CD1c-positive myeloid dendritic cell (primary cell): ENCODE measurements at regions not wholly inside any gene's neighbourhood (a gene's known extent, or its start where the extent isn't known, plus 50 kb on each side); places are given as distances from the start of the nearest gene placed in this dataset.

Experiments
- DNase-seq: peaks from one replicate; pipeline ENCODE4 v3.0.0-alpha.2; 2016; ENCODE audit errors: extremely low spot score

GRCh38 chr1:175894581-175894980 is 151.2 kb upstream of the TNR start:
- DNase-seq = no peak

DNA sequence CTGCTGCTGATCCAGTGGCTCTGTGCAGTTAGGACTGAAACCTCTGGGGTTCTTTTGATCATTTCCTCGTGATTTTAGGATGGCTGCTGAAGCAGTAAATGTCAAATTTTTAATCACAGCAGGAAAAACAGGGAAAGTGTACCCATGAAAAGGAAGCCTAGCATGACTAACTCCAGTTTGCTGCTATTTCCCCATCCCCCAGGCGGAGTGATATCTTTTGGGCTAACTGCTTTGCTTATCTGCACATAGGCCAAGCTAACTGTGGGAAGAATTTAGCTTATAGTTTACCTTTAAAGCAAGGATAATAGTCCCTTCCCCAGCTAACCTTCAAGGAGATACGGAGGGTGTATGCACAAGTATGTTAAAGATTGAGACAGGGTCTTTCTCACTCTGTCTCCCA is 149.8 kb upstream of the TNR start:
- no peak for DNase-seq

DNA sequence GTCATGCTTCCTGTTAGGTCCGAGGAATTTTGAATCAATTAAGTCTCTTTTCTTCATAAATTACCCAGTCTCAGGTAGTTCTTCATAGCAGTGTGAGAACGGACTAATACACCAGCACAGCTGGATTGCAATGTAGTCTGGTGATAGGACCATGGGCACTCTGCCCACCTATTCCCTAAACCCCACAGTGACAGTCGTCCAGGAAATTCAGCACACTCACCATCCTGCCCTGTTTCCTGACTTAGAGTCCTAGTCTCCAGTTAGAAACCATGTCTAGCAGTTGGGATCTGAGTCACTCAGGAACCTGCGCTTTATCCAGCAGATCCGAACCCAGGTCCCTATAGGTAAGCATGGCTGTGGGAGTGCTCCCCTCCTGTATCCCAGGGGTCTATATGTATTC is 149.3 kb upstream of the TNR start:
- DNase-seq = no peak

DNA sequence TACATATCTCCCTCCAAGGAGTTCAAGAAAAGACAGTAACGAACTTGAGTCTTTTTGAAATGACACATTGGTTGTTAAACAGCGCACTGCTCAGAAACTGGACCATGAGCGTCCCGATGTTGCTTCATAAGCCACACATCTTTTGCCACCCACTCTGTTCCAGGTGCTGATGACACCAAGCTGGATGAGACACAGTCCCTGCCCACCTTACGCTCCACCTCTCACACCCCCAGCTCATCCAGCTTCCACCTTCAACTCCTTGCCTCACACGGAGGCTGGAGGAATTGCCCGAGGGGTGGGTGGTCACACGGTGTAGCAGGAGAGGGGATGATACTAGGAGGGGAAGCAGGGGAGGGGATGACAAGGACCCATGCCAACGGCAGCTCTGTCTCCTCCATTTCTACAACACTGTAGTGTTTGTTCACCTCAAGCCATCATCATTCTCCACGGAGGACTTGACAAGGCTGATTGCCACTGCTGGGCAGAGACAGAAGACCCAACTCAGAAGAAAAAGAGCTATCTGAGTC is 148.5 kb upstream of the TNR start:
- DNase-seq = no peak

DNA sequence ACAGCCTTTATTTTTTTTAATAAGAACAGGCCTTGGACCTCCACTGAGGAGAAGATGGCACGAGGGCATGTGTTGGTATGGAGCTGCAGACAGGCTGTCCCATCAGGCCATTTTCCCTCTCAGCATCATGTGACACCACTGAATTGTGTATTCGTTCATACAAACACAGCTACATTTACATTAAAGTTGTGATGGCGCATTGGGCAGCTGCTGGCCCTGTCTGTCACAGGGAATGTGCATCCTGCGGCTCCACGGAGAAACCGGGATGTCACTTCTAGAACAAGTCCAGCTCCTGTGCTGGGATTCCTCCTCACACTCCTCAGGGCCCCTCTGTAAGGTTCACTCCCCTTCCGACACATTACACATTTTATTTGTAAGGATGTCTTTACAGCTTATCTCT is 147.6 kb upstream of the TNR start:
- no peak for DNase-seq

- no peak for DNase-seq
Measured at GRCh38 chr1:175889848-175890247, 146.5 kb upstream of the TNR start.

GRCh38 chr1:175888996-175889395 is 145.6 kb upstream of the TNR start:
- no peak for DNase-seq

GRCh38 chr1:175887981-175888428 is 144.6 kb upstream of the TNR start:
- DNase-seq = peak; percentile 13

DNA sequence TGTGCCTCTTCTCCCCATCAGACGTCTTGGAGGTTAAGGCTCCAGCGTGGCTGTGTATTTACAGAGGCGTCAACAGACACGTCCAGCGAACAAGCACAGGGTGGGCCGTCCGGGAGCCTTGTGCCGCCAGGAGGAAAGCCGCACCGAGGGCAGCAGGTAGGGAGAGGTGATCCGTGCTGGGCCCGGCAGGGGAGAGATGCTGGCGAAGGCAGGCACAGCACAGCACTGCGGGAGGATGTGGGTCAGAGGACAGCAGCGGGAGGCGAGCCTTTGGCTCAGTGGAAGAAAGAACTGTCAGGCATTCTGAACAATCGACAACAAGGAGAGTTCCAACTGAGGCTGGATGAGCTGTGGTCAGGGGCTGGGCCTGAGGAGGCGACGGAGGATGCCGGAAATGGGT is 144.1 kb upstream of the TNR start:
- no peak for DNase-seq

DNA sequence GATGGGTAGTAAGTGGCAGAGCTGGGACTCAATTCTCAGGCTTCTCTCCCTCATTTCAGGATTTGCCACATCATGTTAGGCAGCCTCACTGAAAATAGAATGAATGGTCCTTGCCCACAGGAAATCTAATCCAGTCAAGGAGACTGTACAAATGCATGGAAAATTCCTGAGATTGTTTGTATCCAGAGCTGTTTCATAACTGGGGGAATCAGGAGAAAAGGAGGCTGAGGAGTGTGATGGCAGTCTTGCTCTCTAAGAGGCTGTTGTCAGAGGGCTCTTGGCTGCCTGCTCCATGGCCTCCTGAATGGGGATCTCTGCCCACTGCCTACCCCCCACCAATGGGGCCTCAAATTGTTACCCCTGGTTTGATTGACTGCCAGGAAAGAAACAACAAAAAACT is 141.9 kb upstream of the TNR start:
- no peak for DNase-seq

GRCh38 chr1:175884369-175884768 is 141.0 kb upstream of the TNR start:
- DNase-seq = no peak

- no peak for DNase-seq
Measured at GRCh38 chr1:175882192-175882591, 138.8 kb upstream of the TNR start.

- DNase-seq = no peak
Measured at GRCh38 chr1:175881246-175881976, 138.0 kb upstream of the TNR start.

DNA sequence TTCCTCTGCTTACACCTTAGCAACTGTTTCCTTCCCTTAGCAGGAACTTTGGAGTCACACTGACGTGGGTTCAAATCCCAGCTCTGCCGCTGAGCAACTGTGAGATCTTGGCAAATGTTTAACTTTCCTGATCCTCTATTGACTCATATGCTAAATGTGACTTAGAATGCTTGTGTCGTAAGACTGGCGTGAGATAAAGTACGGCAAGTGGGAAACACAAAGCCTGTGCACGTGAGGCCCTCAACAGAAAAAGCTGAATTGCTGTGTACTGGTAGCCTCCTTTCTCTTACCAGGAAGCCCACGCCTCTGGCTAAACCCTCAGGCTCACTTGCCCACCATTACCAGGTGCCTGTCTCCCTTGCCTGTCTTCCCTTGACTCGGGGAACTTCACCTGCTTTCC is 135.4 kb upstream of the TNR start:
- no peak for DNase-seq

DNA sequence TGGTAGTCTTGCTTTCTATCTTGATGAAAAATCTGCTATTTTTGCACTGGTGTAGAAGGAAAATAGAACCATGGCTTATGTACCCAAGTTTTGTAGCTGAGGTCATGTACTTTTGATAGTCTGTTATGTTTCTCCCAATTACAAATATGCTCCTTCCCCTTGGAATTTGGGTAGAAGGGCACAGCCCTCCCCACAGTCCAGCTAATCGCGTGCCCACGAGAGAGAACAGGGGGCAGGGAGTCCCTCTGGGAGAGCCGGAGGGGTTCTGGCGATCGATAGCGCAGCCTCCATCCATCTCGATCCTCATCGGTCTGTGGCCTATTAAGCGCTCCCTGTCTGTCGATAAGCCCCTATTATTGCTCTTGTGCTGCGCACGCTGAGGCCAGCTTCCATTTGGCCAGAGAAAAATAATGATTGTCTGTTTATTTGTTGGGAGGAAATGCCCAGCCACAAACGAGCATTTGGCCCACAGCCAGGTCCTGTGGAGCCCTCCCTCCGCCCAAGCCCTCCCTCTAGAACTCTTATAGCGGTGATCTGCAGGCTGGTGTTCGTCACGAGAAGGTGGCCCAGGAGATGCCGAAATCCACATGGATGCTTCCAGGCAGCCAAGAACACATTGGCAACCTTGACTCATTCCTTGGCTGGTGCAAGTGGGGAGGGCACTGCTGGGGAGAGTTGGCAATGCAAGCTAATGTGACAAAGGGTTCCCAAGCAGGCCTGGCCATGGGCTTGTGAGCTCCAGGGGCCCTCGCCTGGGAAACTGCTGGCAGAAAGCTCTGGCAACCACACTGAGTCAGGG is 134.7 kb upstream of the TNR start:
- no peak for DNase-seq

GRCh38 chr1:175875556-175875955 is 132.2 kb upstream of the TNR start:
- DNase-seq = no peak

GRCh38 chr1:175874081-175874480 is 130.7 kb upstream of the TNR start:
- DNase-seq = no peak

DNA sequence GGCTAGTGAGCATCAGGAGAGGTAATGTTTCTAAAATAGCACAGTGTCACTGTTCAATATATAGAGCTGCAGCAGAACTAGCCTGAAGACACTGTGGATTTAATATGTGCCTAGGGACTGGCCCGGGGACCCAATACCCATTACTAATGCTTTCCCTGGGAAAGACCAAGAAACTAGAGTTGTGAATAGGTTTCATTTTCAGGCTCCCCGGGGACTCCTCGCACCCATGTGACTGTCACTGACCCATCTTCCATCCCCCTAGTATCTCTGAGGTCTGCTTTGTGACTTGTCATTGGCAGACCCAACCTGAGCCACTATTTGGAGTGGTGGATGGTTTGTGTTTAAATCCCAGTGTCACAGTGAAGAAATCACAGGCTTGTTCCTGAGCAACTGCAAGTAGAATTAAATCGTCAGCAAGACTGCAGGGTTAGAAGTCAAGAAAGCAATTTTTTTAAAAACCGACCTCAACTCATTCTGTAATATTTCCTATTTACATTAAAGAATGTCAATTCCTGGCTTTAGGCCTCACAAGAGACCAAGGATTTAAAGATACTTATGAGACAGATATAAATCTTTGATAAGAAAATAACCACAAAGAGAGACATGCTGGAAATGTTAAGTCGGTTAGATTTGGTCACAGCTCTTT is 130.0 kb upstream of the TNR start:
- no peak for DNase-seq

DNA sequence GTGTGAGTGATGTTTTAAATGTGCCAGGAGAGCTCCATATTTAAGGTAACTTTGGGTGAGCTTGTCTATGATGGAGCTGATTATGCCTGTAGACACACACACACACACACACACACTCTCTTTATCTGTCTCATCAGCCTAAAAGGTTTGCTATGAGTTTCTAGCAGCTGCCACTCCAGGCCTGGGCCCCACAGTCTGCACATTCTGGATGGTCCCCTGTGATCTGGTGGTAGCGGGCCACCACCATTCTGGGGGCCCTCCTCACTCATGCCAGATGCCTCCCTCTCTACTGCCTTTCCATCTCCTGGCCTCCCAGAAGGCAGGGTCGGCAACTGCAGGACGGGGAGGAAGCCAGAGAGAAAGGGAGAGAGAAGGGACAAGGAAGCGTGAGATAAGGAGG is 129.2 kb upstream of the TNR start:
- no peak for DNase-seq

- DNase-seq = no peak
Measured at GRCh38 chr1:175871647-175872046, 128.3 kb upstream of the TNR start.

DNA sequence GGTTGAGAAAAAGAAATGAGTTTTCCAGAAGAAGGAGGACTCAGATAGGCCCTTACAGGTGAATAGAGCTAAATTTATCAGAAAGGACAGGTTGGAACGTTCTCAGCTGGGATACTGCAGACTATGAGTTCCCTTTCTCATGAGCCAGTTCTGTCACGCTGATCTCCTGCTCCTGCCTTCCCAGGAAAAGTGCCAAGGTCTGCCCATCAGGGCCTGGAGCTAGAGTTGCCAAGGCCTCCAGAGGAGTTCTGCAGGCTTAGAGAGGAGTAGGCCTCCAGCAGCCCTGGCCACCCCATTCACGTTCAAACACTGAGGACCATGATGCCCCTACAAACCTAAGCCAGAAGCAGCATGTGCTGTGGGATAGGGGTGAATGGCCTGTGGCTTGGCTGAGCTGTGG is 126.8 kb upstream of the TNR start:
- DNase-seq = no peak

GRCh38 chr1:175866776-175867175 is 123.4 kb upstream of the TNR start:
- no peak for DNase-seq
